Trophoblast cell (in vitro differentiated cells and primary cell): ENCODE measurements at regions not wholly inside any gene's neighbourhood (a gene's known extent, or its start where the extent isn't known, plus 50 kb on each side); places are given as distances from the start of the nearest gene placed in this dataset.
A peak's percentile ranks its signal among the peaks of the same experiment; 100 is the strongest.

Source experiments
- DNase-seq, 2 donors: peaks; one replicate each; pipeline ENCODE4 v3.0.0-alpha.2; 2016
- H2AFZ ChIP-seq: 2 replicates; pipeline ENCODE4 v1.6.1; 2013; ENCODE audit warnings: low read length, moderate library complexity, mild to moderate bottlenecking; ENCODE audit not compliant: insufficient read depth, poor library complexity
- H2AK5ac ChIP-seq: 2 replicates; pipeline ENCODE4 v1.6.1; 2013; ENCODE audit warnings: mild to moderate bottlenecking, low read length
- H2BK120ac ChIP-seq: 2 replicates; pipeline ENCODE4 v1.6.1; 2013; ENCODE audit warnings: low read length, mild to moderate bottlenecking, moderate library complexity; ENCODE audit not compliant: insufficient read depth, poor library complexity
- H2BK12ac ChIP-seq: 2 replicates; pipeline ENCODE4 v1.6.1; 2013; ENCODE audit warnings: mild to moderate bottlenecking, low read length, moderate library complexity
- H2BK5ac ChIP-seq: 2 replicates; pipeline ENCODE4 v1.6.1; 2013; ENCODE audit warnings: low read length, low read depth, moderate library complexity, mild to moderate bottlenecking; ENCODE audit not compliant: poor library complexity
- H3K14ac ChIP-seq: 2 replicates; pipeline ENCODE4 v1.6.1; 2013; ENCODE audit warnings: mild to moderate bottlenecking, low read length
- H3K18ac ChIP-seq: 2 replicates; pipeline ENCODE4 v1.6.1; 2013; ENCODE audit warnings: mild to moderate bottlenecking, low read length
- H3K23ac ChIP-seq: 2 replicates; pipeline ENCODE4 v1.6.1; 2013; ENCODE audit warnings: low read length
- H3K27ac ChIP-seq: 2 replicates; pipeline ENCODE4 v1.5.1; 2013; ENCODE audit warnings: low read depth, mild to moderate bottlenecking, inconsistent platforms, low read length, moderate library complexity
- H3K27me3 ChIP-seq: 2 replicates; pipeline ENCODE4 v1.6.1; 2013; ENCODE audit warnings: inconsistent platforms, mild to moderate bottlenecking, low read length, moderate library complexity; ENCODE audit not compliant: insufficient read depth
- H3K36me3 ChIP-seq, 2 experiments: 1 replicate in 1 of 2; 2 replicates in 1 of 2; pipeline ENCODE4 v1.6.1; 2013; ENCODE audit warnings: low read length in 2 of 2, mild to moderate bottlenecking in 2 of 2, moderate library complexity in 1 of 2; ENCODE audit not compliant: insufficient read depth in 2 of 2, control insufficient read depth in 1 of 2
- H3K4ac ChIP-seq: 2 replicates; pipeline ENCODE4 v1.6.1; 2013; ENCODE audit warnings: low read depth, mild to moderate bottlenecking, low read length, moderate library complexity
- H3K4me1 ChIP-seq, 2 experiments: 1 replicate in 1 of 2; 2 replicates in 1 of 2; pipeline ENCODE4 v1.6.1; 2013; ENCODE audit warnings: low read length in 2 of 2, mild to moderate bottlenecking in 2 of 2, moderate library complexity in 1 of 2; ENCODE audit not compliant: insufficient read depth in 2 of 2, control insufficient read depth in 1 of 2
- H3K4me2 ChIP-seq: 2 replicates; pipeline ENCODE4 v1.6.1; 2013; ENCODE audit warnings: inconsistent platforms, mild to moderate bottlenecking, low read length, moderate library complexity
- H3K4me3 ChIP-seq: 2 replicates; pipeline ENCODE4 v1.5.1; 2013; ENCODE audit warnings: mild to moderate bottlenecking, low read depth, low read length, inconsistent platforms
- H3K79me1 ChIP-seq: one replicate; pipeline ENCODE4 v1.6.1; 2013; ENCODE audit warnings: low read length
- H3K79me2 ChIP-seq: 2 replicates; pipeline ENCODE4 v1.6.1; 2013; ENCODE audit warnings: low read length, mild to moderate bottlenecking; ENCODE audit not compliant: control insufficient read depth, insufficient read depth, poor library complexity
- H3K9ac ChIP-seq: 2 replicates; pipeline ENCODE4 v1.6.1; 2013; ENCODE audit warnings: mild to moderate bottlenecking, low read length
- H3K9me3 ChIP-seq: 2 replicates; pipeline ENCODE4 v1.6.1; 2013; ENCODE audit warnings: low read depth, mild to moderate bottlenecking, control low read depth, inconsistent platforms, low read length; ENCODE audit not compliant: insufficient read depth
- H4K12ac ChIP-seq: 2 replicates; pipeline ENCODE4 v1.6.1; 2013; ENCODE audit warnings: low read depth, mild to moderate bottlenecking, low read length, moderate library complexity
- H4K8ac ChIP-seq: 2 replicates; pipeline ENCODE4 v1.6.1; 2013; ENCODE audit warnings: low read depth, mild to moderate bottlenecking, low read length, moderate library complexity
- H4K91ac ChIP-seq: one replicate; pipeline ENCODE4 v1.6.1; 2013; ENCODE audit warnings: low read depth, mild to moderate bottlenecking, low read length, moderate library complexity
- WGBS: extraction: QIAGEN DNeasy Blood & Tissue Kit; methylation state at CpG from one replicate; pipeline ENCODE4 v1.1.7; 2013; ENCODE audit warnings: missing lambda C conversion rate; ENCODE audit not compliant: insufficient read length, insufficient coverage; ENCODE audit errors: extremely low coverage; 5-methylcytosine and 5-hydroxymethylcytosine counted together

DNA sequence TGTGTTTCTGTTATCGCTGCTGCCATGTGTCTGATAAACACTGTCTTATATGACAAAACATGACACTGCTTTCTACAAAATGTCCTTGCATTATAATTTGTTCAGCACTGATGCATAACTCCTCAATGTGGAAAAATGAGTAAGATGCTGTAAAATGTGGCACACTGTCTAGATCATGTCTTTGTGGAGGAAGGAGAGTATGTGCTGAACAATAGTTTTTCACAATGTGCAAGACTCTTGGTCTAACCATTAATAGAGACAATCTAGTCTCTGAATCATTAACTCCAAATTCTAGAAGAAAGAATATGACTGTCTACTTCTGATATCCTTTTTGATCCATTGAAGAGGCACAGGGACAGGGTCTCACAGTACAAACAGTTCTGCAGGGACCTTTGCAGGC, 127.9 kb upstream of the RARB start:
- DNase-seq: no peak
- no peak overlapping the region for H3K27ac ChIP-seq
- WGBS: no CpG with 5 or more reads among the region's 1 CpG
- H3K79me1 ChIP-seq: peaks cover 2% of the 10 kb centered on the region
- no peak overlapping the region for H3K14ac ChIP-seq
- H4K12ac ChIP-seq: no peak overlapping the region
- H2BK5ac ChIP-seq: no peak overlapping the region
- no peak overlapping the region for H3K23ac ChIP-seq
- peaks cover 0 to 5% of the 10 kb centered on the region in 2 experiments for H3K4me1 ChIP-seq
- H2AK5ac ChIP-seq: no peak overlapping the region
- H2BK120ac ChIP-seq: no peak overlapping the region
- H3K79me2 ChIP-seq: no peaks in the 10 kb centered on the region
- H3K9ac ChIP-seq: no peak overlapping the region
- H3K36me3 ChIP-seq: no peaks in the 10 kb centered on the region
- no peak overlapping the region for H3K4ac ChIP-seq
- no peak overlapping the region for H3K4me3 ChIP-seq
- no peak overlapping the region for H4K8ac ChIP-seq
- no peak overlapping the region for H2AFZ ChIP-seq
- no peak overlapping the region for H3K4me2 ChIP-seq
- no peak overlapping the region for H2BK12ac ChIP-seq
- H3K18ac ChIP-seq: no peak overlapping the region
- H3K9me3 ChIP-seq: no peaks in the 10 kb centered on the region
- H3K27me3 ChIP-seq: no peaks in the 10 kb centered on the region
- H4K91ac ChIP-seq: no peak overlapping the region

DNA sequence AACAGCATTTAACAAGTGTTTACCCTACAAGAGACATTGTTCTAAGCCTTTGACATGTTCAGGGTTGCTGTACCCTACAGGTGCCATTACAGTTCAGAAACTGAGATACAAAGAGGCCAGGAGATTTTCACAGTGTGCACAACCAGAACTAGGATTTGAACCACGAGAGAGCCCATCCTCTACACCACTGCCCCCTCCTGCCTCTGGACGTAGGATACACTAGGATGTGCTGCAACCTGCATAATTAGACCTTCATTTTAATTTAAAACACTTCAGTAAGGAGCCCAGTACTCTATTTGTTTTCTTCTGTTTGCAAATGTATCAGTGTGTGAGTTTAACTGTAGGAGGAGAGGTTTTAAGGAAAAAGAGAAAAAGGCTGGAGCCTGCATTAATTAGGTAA, 123.1 kb upstream of the RARB start:
- Histone ChIP-seq H3K23ac (no peak overlapping the region), H4K91ac (no peak overlapping the region), H3K9me3 (no peaks in the 10 kb centered on the region), H3K27me3 (no peaks in the 10 kb centered on the region), H3K18ac (no peak overlapping the region), H3K4me3 (no peak overlapping the region), H2AK5ac (no peak overlapping the region), H4K12ac (no peak overlapping the region), H3K79me2 (no peaks in the 10 kb centered on the region), H2AFZ (no peak overlapping the region), H3K4me1 (no peaks in the 10 kb centered on the region), H3K4me2 (no peak overlapping the region), H3K9ac (no peak overlapping the region), H3K27ac (no peak overlapping the region), H4K8ac (no peak overlapping the region), H2BK120ac (no peak overlapping the region), H2BK5ac (no peak overlapping the region), H3K79me1 (no peaks in the 10 kb centered on the region), H2BK12ac (no peak overlapping the region), H3K4ac (no peak overlapping the region), H3K36me3 (no peaks in the 10 kb centered on the region), H3K14ac (no peak overlapping the region)
- no peak for DNase-seq
- WGBS: no CpG with 5 or more reads among the region's 2 CpGs

DNA sequence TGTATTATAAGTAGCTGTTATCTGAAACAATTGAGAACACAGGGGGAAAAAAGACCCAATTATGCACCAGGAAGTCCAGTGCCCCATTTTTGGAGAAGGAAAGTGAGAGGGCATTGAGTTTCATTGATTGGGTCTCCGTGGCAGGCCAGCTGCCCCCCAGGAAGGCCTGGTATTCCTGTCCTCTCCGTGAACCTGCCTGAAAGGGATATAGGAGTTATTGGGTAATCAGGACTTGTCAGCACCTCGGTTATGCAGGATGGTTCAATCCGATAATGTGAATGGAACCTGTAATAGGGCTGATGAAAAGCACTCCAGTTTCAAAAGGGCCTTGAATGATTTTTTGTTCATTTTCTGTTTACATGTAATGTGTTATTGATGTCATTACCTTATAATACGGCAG, 122.0 kb upstream of the RARB start:
- Histone ChIP-seq H2BK5ac (no peak overlapping the region), H3K27me3 (no peaks in the 10 kb centered on the region), H3K4me2 (no peak overlapping the region), H3K14ac (no peak overlapping the region), H2BK12ac (peak overlapping the region; percentile 69), H3K36me3 (no peaks in the 10 kb centered on the region), H2AFZ (no peak overlapping the region), H3K27ac (no peak overlapping the region), H3K4me3 (no peak overlapping the region), H3K79me2 (no peaks in the 10 kb centered on the region), H3K9ac (no peak overlapping the region), H3K4ac (no peak overlapping the region), H3K79me1 (no peaks in the 10 kb centered on the region), H3K9me3 (no peaks in the 10 kb centered on the region), H2AK5ac (no peak overlapping the region), H4K91ac (no peak overlapping the region), H3K23ac (no peak overlapping the region), H2BK120ac (no peak overlapping the region), H3K18ac (no peak overlapping the region), H4K8ac (no peak overlapping the region), H4K12ac (no peak overlapping the region), H3K4me1 (no peaks in the 10 kb centered on the region)
- no peak for DNase-seq
- no CpG with 5 or more reads among the region's 5 CpGs for WGBS

DNA sequence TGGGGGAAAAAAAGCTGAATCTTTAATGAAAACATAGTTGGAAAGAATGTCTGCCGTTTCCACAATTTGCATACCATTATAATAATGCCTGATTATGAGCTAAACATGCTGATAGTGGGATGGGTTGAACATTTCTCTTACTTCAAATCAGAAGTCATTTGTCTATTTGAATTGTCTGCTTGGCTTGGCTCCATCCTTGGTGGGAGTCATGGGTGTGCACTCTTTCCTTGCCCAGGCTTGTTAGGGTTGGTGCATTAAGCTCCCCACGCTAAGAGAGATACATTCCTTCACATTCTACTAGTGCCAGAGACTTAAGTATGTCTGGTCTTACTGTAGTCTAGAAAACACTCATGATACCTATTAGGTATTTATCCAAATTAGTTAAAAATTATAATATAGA, 121.4 kb upstream of the RARB start:
- Histone ChIP-seq H3K18ac (no peak overlapping the region), H3K23ac (no peak overlapping the region), H2AFZ (no peak overlapping the region), H3K36me3 (no peaks in the 10 kb centered on the region), H2AK5ac (no peak overlapping the region), H3K4ac (no peak overlapping the region), H3K79me2 (no peaks in the 10 kb centered on the region), H3K4me1 (no peaks in the 10 kb centered on the region), H3K14ac (no peak overlapping the region), H3K9me3 (no peaks in the 10 kb centered on the region), H2BK120ac (no peak overlapping the region), H3K27ac (no peak overlapping the region), H2BK5ac (no peak overlapping the region), H2BK12ac (no peak overlapping the region), H3K79me1 (no peaks in the 10 kb centered on the region), H3K27me3 (no peaks in the 10 kb centered on the region), H3K4me3 (no peak overlapping the region), H4K8ac (no peak overlapping the region), H4K12ac (no peak overlapping the region), H3K9ac (no peak overlapping the region), H4K91ac (no peak overlapping the region), H3K4me2 (no peak overlapping the region)
- WGBS: no CpG with 5 or more reads among the region's 2 CpGs
- no peak for DNase-seq
